A673 (cell line): ENCODE measurements at regions not wholly inside any gene's neighbourhood (a gene's known extent, or its start where the extent isn't known, plus 50 kb on each side); places are given as distances from the start of the nearest gene placed in this dataset.

Source experiments
- EZH2 ChIP-seq: fragments of 200-600 bp; sonication (generic); IDR thresholded peaks from 2 replicates; pipeline ENCODE4 v1.6.1; 2017; ENCODE audit warnings: borderline replicate concordance, low read depth, mild to moderate bottlenecking, mixed read lengths, antibody characterized with exemption, low read length; ENCODE audit not compliant: poor library complexity, severe bottlenecking
- TF ChIP-seq, protein P1 (sequence below): fragments of 300-800, 200-600 bp; sonication (generic); conservative IDR thresholded peaks from 2 replicates; pipeline ENCODE4 v1.5.1; 2017; ENCODE audit warnings: low read depth, mild to moderate bottlenecking, antibody characterized with exemption, low read length, moderate library complexity, mixed read lengths

DNA sequence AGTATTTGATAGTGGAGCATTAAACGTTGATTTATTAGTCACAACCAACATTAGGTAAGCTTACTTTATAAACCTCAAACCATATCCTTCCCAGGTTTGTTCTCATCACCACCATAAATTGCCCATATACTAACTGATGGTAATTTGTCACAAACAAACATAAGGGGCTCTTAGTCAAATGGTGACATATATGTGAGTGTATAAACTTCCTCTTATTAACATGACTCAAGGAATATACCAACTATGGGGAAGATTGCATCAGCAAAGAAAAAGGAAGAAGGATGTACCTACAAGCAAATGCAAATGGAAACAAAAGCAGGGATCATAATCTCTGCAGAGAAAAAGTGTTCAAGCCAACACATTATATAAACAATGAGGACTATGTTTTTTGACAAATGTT, 418.2 kb upstream of the AKR1E2 start:
- TF ChIP-seq, protein P1, sequence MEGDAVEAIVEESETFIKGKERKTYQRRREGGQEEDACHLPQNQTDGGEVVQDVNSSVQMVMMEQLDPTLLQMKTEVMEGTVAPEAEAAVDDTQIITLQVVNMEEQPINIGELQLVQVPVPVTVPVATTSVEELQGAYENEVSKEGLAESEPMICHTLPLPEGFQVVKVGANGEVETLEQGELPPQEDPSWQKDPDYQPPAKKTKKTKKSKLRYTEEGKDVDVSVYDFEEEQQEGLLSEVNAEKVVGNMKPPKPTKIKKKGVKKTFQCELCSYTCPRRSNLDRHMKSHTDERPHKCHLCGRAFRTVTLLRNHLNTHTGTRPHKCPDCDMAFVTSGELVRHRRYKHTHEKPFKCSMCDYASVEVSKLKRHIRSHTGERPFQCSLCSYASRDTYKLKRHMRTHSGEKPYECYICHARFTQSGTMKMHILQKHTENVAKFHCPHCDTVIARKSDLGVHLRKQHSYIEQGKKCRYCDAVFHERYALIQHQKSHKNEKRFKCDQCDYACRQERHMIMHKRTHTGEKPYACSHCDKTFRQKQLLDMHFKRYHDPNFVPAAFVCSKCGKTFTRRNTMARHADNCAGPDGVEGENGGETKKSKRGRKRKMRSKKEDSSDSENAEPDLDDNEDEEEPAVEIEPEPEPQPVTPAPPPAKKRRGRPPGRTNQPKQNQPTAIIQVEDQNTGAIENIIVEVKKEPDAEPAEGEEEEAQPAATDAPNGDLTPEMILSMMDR, result no peak
- TF ChIP-seq EZH2, result no peak
